ENCODE measurements at regions not wholly inside any gene's neighbourhood (a gene's known extent, or its start where the extent isn't known, plus 50 kb on each side); places are given as distances from the start of the nearest gene placed in this dataset.

DNA sequence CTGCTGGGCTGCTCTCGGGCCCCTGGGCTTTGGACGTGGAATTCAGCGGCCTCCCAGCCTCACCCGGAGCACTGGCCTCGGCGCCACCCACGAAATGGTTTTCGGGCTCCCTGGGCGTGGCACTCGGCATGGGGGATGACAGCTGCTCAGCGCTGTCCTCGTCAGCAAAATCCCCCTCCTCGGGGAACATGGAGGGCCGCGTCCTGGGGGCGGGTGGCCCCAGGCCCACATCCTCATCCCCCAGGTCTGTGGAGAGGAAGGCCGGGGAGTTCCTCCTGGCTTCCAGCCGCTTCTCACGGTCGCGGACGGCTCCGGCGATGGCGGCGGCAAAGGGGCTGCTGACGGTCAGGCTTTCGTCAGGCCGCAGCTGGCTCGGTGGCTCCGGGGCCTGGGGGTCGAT is 88.4 kb downstream of the CTTN start:
- peaks cover 0 to 4% of the 10 kb centered on the region in 2 donors for H3K4me1 ChIP-seq
- DNase-seq: no peak
- no peaks in the 10 kb centered on the region for H3K36me3 ChIP-seq
- no peak overlapping the region for H3K4me3 ChIP-seq
- TF ChIP-seq, protein P1, sequence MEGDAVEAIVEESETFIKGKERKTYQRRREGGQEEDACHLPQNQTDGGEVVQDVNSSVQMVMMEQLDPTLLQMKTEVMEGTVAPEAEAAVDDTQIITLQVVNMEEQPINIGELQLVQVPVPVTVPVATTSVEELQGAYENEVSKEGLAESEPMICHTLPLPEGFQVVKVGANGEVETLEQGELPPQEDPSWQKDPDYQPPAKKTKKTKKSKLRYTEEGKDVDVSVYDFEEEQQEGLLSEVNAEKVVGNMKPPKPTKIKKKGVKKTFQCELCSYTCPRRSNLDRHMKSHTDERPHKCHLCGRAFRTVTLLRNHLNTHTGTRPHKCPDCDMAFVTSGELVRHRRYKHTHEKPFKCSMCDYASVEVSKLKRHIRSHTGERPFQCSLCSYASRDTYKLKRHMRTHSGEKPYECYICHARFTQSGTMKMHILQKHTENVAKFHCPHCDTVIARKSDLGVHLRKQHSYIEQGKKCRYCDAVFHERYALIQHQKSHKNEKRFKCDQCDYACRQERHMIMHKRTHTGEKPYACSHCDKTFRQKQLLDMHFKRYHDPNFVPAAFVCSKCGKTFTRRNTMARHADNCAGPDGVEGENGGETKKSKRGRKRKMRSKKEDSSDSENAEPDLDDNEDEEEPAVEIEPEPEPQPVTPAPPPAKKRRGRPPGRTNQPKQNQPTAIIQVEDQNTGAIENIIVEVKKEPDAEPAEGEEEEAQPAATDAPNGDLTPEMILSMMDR (IDR thresholded peaks at IDR 0.05): no peak
- TF ChIP-seq POLR2A (IDR thresholded peaks at IDR 0.05): no peak
- intact Hi-C loops (cut with DNase I; ENCODE audit: low total_unique reads): no loop called here
- H3K27me3 ChIP-seq: no peaks in the 10 kb centered on the region
- H3K9me3 ChIP-seq: no peaks in the 10 kb centered on the region
- no peak overlapping the region for H3K27ac ChIP-seq

- Histone ChIP-seq H3K4me3 (no peak overlapping the region), H3K27ac (no peak overlapping the region), H3K4me1 (peaks cover 0 to 4% of the 10 kb centered on the region in 2 donors), H3K9me3 (no peaks in the 10 kb centered on the region), H3K27me3 (no peaks in the 10 kb centered on the region), H3K36me3 (no peaks in the 10 kb centered on the region)
- TF ChIP-seq, protein P1 (IDR thresholded peaks at IDR 0.05): no peak
- TF ChIP-seq POLR2A (IDR thresholded peaks at IDR 0.05): no peak
- DNase-seq: no peak
- intact Hi-C loops (cut with DNase I; ENCODE audit: low total_unique reads): no loop called here
Observed at GRCh38 chr11:70487160-70487559, 88.8 kb downstream of the CTTN start.

DNA sequence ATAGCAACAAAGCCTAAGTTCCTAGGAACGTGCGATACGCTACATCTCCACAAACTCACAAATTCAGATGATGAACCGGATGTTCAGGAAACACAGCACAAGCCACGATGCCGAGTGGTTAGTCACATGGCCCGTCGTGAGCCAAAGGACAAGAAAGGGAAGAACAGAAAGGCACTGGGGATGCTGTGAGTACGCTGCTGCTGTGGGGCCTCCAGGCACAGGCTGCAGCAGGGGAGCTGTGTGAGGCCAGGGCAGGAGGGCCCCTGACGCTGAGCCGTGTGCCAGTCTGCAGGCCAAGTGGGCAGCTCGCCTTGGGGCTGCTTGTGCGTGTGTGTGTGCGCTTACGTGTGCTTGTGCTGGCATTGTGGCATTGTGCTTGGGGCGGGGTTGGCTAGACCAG is 89.4 kb downstream of the CTTN start:
- Histone ChIP-seq H3K27ac (no peak overlapping the region), H3K36me3 (no peaks in the 10 kb centered on the region), H3K4me3 (no peak overlapping the region), H3K4me1 (peaks cover 0 to under 1% of the 10 kb centered on the region in 2 donors), H3K9me3 (no peaks in the 10 kb centered on the region), H3K27me3 (no peaks in the 10 kb centered on the region)
- intact Hi-C loops (cut with DNase I; ENCODE audit: low total_unique reads): no loop called here
- TF ChIP-seq, protein P1 (IDR thresholded peaks at IDR 0.05): no peak
- TF ChIP-seq POLR2A (IDR thresholded peaks at IDR 0.05): no peak
- no peak for DNase-seq

GRCh38 chr11:70488171-70488703 is 89.9 kb downstream of the CTTN start:
- Histone ChIP-seq H3K9me3 (no peaks in the 10 kb centered on the region), H3K27ac (no peak overlapping the region), H3K4me3 (no peak overlapping the region), H3K4me1 (no peaks in the 10 kb centered on the region), H3K36me3 (no peaks in the 10 kb centered on the region), H3K27me3 (no peaks in the 10 kb centered on the region)
- intact Hi-C loops (cut with DNase I; ENCODE audit: low total_unique reads): no loop called here
- TF ChIP-seq POLR2A (IDR thresholded peaks at IDR 0.05): no peak
- TF ChIP-seq, protein P1 (IDR thresholded peaks at IDR 0.05): no peak
- DNase-seq: no peak

GRCh38 chr11:70489276-70489675 is 90.9 kb downstream of the CTTN start:
- H3K36me3 ChIP-seq: no peaks in the 10 kb centered on the region
- no peak overlapping the region for H3K27ac ChIP-seq
- DNase-seq: no peak
- intact Hi-C loops (cut with DNase I; ENCODE audit: low total_unique reads): no loop called here
- H3K4me1 ChIP-seq: no peaks in the 10 kb centered on the region
- H3K9me3 ChIP-seq: no peaks in the 10 kb centered on the region
- no peaks in the 10 kb centered on the region for H3K27me3 ChIP-seq
- H3K4me3 ChIP-seq: no peak overlapping the region
- no peak for TF ChIP-seq POLR2A (IDR thresholded peaks at IDR 0.05)
- TF ChIP-seq, protein P1 (IDR thresholded peaks at IDR 0.05): no peak
